Right lobe of liver (tissue), 4 donors: ENCODE measurements at regions not wholly inside any gene's neighbourhood (a gene's known extent, or its start where the extent isn't known, plus 50 kb on each side); places are given as distances from the start of the nearest gene placed in this dataset.

Source experiments
- CTCF ChIP-seq, 4 donors: fragments of 200-600 bp in 3 of 4; fragments of 450-650 bp in 1 of 4; IDR thresholded peaks; one replicate each; pipeline versions ENCODE4 v1.5.1 to v1.8.0; 2016 to 2022; ENCODE audit warnings: antibody characterized with exemption in 4 of 4, mild to moderate bottlenecking in 2 of 4
- POLR2A ChIP-seq: fragments of 450-650 bp; IDR thresholded peaks from one replicate; pipeline ENCODE4 v1.6.1; 2017; ENCODE audit warnings: antibody characterized with exemption, mild to moderate bottlenecking
- donor health status: DM: no; HTN: no; CAD: no.
- donor health status: DM: no; HTN: no; CAD: no.
- donor health status: DM: no; HTN: yes; CAD: no.

GRCh38 chr4:53682908-53683307 is 91.6 kb upstream of the LNX1 start:
- TF ChIP-seq CTCF (IDR thresholded peaks at IDR 0.05), result no peak
- no peak for TF ChIP-seq POLR2A
